Fibroblast of villous mesenchyme (primary cell): ENCODE measurements at regions not wholly inside any gene's neighbourhood (a gene's known extent, or its start where the extent isn't known, plus 50 kb on each side); places are given as distances from the start of the nearest gene placed in this dataset.

ENCODE experiments used
- DNase-seq: peaks from one replicate; pipeline ENCODE4 v3.0.0-alpha.2; 2010; ENCODE audit warnings: low read depth
- H3K4me3 ChIP-seq: 2 replicates; pipeline ENCODE4 v1.5.1; 2011; ENCODE audit warnings: low read depth, mild to moderate bottlenecking, low read length
- CTCF ChIP-seq: IDR thresholded peaks from 2 replicates; pipeline ENCODE4 v1.5.1; 2012; ENCODE audit warnings: low read depth, mild to moderate bottlenecking, low read length; ENCODE audit not compliant: insufficient read depth

GRCh38 chr18:77905449-77906055 is 655.9 kb downstream of the GALR1 start:
- no peak for DNase-seq
- no peak for TF ChIP-seq CTCF
- H3K4me3 ChIP-seq: no peak overlapping the region

- TF ChIP-seq CTCF: no peak
- no peak for DNase-seq
- no peak overlapping the region for H3K4me3 ChIP-seq
Measured at GRCh38 chr18:77906103-77906892, 656.6 kb downstream of the GALR1 start.

- TF ChIP-seq CTCF: no peak
- DNase-seq: no peak
- no peak overlapping the region for H3K4me3 ChIP-seq
Measured at GRCh38 chr18:77910347-77910746, 660.7 kb downstream of the GALR1 start.

- TF ChIP-seq CTCF: no peak
- no peak overlapping the region for H3K4me3 ChIP-seq
- DNase-seq: no peak
Measured at GRCh38 chr18:77911971-77912605, 662.4 kb downstream of the GALR1 start.

GRCh38 chr18:77918730-77919129 is 669.1 kb downstream of the GALR1 start:
- DNase-seq: no peak
- H3K4me3 ChIP-seq: no peak overlapping the region
- no peak for TF ChIP-seq CTCF

- no peak for DNase-seq
- TF ChIP-seq CTCF: no peak
- H3K4me3 ChIP-seq: no peak overlapping the region
Measured at GRCh38 chr18:77919923-77920322, 670.3 kb downstream of the GALR1 start.
